Right atrium auricular region (tissue), 2 donors: ENCODE measurements at regions not wholly inside any gene's neighbourhood (a gene's known extent, or its start where the extent isn't known, plus 50 kb on each side); places are given as distances from the start of the nearest gene placed in this dataset.
A peak's percentile ranks its signal among the peaks of the same experiment; 100 is the strongest.
"Not testable (repeated sequence)": the region's sequence is repeated elsewhere in the genome, so short reads cannot be mapped to it uniquely, and the experiment has no call there.

ENCODE experiments used
- DNase-seq: peaks from one replicate; pipeline ENCODE4 v3.0.0-alpha.2; 2019; ENCODE audit warnings: low spot score
- H3K27ac ChIP-seq, 2 donors: fragments of 200-600 bp; sonication (generic); 1 replicate in 1 of 2; 2 replicates in 1 of 2; pipeline ENCODE4 v1.5.1; 2016 to 2019
- H3K27me3 ChIP-seq, 2 donors: fragments of 200-600 bp; sonication (generic); one replicate each; pipeline versions ENCODE4 v1.5.1 to v1.6.0; 2017 to 2019
- H3K36me3 ChIP-seq: fragments of 200-600 bp; sonication (generic); one replicate; pipeline ENCODE4 v1.5.1; 2016
- H3K4me1 ChIP-seq, 2 donors: fragments of 200-600 bp; sonication (generic); one replicate each; pipeline versions ENCODE4 v1.5.1 to v1.6.0; 2017 to 2019
- H3K4me3 ChIP-seq, 2 donors: fragments of 200-600 bp; sonication (generic); 1 replicate in 1 of 2; 2 replicates in 1 of 2; pipeline ENCODE4 v1.5.1; 2017 to 2019; ENCODE audit warnings: mild to moderate bottlenecking in 1 of 2, moderate library complexity in 1 of 2
- H3K9me3 ChIP-seq, 2 donors: fragments of 200-600 bp; sonication (generic); one replicate each; pipeline ENCODE4 v1.5.1; 2019
- TF ChIP-seq, protein P1 (sequence below), 2 donors: fragments of 200-600 bp; sonication (generic); IDR thresholded peaks; one replicate each; pipeline ENCODE4 v1.5.1; 2019; ENCODE audit warnings: antibody characterized with exemption in 2 of 2

DNA sequence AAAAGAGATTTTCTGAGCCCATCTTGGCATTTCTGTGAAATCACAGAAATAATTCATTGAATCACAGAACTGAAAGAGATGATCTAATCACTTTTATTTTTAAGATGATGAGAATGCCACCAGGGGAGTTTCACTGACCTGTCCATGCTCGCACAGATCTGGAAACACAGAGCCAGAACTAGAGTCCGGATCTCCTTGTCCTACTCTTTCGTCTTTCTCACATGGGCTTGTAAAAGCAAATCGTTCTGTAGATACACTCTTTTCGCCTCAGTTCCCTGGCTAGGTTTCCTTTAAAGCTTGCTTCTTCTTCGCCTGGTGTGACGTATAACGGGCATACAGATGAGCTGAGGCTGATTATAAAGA is 122.5 kb upstream of the SPRED1 start:
- TF ChIP-seq, protein P1, sequence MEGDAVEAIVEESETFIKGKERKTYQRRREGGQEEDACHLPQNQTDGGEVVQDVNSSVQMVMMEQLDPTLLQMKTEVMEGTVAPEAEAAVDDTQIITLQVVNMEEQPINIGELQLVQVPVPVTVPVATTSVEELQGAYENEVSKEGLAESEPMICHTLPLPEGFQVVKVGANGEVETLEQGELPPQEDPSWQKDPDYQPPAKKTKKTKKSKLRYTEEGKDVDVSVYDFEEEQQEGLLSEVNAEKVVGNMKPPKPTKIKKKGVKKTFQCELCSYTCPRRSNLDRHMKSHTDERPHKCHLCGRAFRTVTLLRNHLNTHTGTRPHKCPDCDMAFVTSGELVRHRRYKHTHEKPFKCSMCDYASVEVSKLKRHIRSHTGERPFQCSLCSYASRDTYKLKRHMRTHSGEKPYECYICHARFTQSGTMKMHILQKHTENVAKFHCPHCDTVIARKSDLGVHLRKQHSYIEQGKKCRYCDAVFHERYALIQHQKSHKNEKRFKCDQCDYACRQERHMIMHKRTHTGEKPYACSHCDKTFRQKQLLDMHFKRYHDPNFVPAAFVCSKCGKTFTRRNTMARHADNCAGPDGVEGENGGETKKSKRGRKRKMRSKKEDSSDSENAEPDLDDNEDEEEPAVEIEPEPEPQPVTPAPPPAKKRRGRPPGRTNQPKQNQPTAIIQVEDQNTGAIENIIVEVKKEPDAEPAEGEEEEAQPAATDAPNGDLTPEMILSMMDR (IDR thresholded peaks at IDR 0.05), result no peak
- Histone ChIP-seq H3K4me3 (peak overlapping the region in 1 of 2 donors; percentile 32), H3K27me3 (no peaks in the 10 kb centered on the region), H3K4me1 (peaks cover 0 to 33% of the 10 kb centered on the region in 2 donors), H3K27ac (peak overlapping the region; percentile 72 to 77), H3K9me3 (no peaks in the 10 kb centered on the region), H3K36me3 (no peaks in the 10 kb centered on the region)
- DNase-seq, result no peak

DNA sequence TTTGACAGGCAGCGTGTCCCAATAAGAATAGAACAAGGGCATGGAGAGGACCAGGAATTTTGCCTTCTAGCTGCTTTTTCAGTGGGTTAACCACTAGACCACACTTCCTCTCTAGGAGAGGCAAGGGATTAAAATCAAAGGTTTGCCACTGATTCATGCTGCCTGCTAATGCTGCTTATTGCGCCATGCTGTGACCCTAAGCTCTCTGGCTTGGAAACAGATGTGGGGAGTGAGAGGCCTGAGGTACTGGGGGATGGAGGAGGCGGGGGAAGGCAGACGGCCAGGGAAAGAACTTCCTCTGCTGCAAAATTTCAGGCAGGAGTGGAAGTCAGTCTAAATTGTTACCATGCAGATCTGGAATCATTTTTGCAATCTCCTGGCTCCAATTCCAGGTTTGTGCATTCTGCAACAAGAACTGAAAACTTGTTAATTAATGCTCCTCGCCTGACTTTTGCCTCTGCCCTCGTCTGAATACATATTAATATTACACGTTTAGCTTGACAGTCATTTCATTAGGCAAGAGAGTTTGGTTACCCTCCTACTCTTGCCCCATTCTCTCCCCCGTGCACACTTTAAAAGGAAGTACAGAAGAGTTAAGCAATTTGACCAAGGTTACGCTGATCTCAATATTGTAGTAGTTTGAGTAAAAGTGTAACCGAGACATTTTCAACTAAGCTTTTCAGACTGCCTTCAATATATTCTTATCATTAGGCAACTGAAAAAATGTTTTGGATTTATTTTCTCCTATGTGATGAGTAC is 121.7 kb upstream of the SPRED1 start:
- Histone ChIP-seq H3K4me1 (peaks cover 0 to 33% of the 10 kb centered on the region in 2 donors), H3K27ac (peak overlapping the region; percentile 72 to 77), H3K4me3 (no peak overlapping the region), H3K27me3 (no peaks in the 10 kb centered on the region), H3K9me3 (peaks cover 0 to 5% of the 10 kb centered on the region in 2 donors), H3K36me3 (no peaks in the 10 kb centered on the region)
- TF ChIP-seq, protein P1 (IDR thresholded peaks at IDR 0.05), result no peak
- DNase-seq, result peak; percentile 86

DNA sequence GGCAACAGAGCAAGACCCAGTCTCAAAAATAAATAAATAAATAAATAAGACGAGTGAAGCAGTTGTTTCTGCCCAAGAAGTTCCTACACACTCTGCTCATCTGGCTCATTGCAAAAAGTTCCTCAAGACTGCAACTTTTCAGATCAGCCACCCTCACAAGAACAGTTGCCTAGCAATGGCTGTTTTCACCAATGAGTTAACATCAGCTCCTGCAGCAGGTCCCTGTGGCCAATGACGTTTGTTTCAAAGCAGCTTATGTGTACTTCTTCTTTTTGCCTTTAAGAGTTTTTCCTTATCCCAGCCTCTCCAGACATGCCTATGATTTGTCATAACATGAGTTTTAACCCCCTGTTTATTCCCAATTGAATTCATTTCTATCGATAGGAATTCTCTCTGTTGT is 118.4 kb upstream of the SPRED1 start:
- peak; percentile 65 for DNase-seq

DNA sequence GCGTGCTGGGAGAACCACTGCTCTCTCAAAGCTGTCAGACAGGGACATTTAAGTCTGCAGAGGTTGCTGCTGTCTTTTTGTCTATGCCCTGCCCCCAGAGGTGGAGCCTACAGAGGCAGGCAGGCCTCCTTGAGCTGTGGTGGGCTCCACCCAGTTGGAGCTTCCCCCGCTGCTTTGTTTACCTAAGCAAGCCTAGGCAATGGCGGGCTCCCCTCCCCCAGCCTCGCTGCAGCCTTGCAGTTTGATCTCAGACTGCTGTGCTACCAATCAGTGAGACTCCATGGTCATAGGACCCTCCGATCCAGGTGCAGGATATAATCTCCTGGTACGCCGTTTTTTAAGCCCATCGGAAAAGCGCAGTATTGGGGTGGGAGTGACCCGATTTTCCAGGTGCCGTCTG is 110.4 kb upstream of the SPRED1 start:
- not testable (repeated sequence) for H3K4me1 ChIP-seq, H3K27me3 ChIP-seq, DNase-seq, H3K27ac ChIP-seq, H3K9me3 ChIP-seq, H3K36me3 ChIP-seq, H3K4me3 ChIP-seq

More for the DNA sequence above, 118.4 kb upstream of the SPRED1 start:
- Histone ChIP-seq H3K9me3 (peaks cover 0 to 8% of the 10 kb centered on the region in 2 donors), H3K27ac (no peak overlapping the region), H3K27me3 (no peaks in the 10 kb centered on the region), H3K36me3 (no peaks in the 10 kb centered on the region), H3K4me1 (peaks cover 0 to 17% of the 10 kb centered on the region in 2 donors), H3K4me3 (no peak overlapping the region)
- TF ChIP-seq, protein P1 (IDR thresholded peaks at IDR 0.05), result no peak

DNA sequence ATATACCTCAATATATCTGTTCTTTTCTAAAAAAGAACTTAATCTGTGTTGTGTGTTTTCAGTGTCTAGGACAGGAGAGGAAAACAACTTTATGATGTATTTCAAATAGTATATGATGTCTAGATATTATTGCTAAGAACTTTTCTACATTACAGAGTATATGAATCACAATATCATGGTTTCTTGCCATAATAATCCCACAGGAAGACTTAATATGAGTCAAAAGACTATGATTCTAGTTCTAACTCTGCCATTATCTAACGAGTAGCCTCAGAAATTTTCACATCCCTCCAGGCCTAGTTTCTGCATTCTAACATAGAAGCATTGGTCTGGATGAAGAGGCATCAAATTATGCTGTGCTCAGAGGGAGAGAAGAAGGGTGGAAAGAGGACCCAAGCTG is 107.7 kb upstream of the SPRED1 start:
- Histone ChIP-seq H3K4me1 (no peaks in the 10 kb centered on the region), H3K36me3 (no peaks in the 10 kb centered on the region), H3K27me3 (no peaks in the 10 kb centered on the region), H3K27ac (no peak overlapping the region), H3K4me3 (no peak overlapping the region), H3K9me3 (peaks cover 0 to 7% of the 10 kb centered on the region in 2 donors)
- TF ChIP-seq, protein P1 (IDR thresholded peaks at IDR 0.05), result no peak
- no peak for DNase-seq

DNA sequence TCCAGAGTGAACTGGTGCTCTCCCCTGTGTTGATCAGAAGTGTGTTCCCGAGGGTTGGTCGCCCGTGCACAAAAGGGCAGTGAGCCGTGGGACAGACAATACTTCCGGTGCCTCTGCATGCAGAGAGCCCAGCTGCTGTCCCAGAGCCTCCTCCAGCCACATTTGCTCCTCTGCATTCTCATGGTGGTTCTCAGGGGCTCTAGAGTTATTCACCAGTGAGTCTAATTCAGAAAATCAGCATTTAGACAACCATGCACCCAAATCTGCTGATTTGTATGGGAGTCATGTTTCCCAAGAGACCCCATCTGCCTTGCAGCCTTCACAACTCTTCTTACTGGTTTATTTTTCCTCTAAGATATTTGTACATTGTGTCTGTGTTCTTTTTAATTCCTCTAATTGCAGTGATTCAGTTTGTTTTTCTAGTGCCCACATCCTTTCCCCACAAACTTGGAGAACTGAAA is 107.0 kb upstream of the SPRED1 start:
- Histone ChIP-seq H3K9me3 (peaks cover 0 to 15% of the 10 kb centered on the region in 2 donors), H3K36me3 (no peaks in the 10 kb centered on the region), H3K27me3 (no peaks in the 10 kb centered on the region), H3K4me1 (no peaks in the 10 kb centered on the region), H3K27ac (no peak overlapping the region), H3K4me3 (no peak overlapping the region)
- DNase-seq, result no peak
- TF ChIP-seq, protein P1 (IDR thresholded peaks at IDR 0.05), result no peak
